Astrocyte (in vitro differentiated cells and primary cell): ENCODE measurements at regions not wholly inside any gene's neighbourhood (a gene's known extent, or its start where the extent isn't known, plus 50 kb on each side); places are given as distances from the start of the nearest gene placed in this dataset.

Source experiments
- EZH2 ChIP-seq: IDR thresholded peaks from 2 replicates; pipeline ENCODE4 v1.6.1; 2012; ENCODE audit warnings: mild to moderate bottlenecking, low read length, inconsistent platforms; ENCODE audit not compliant: insufficient read depth
- TF ChIP-seq, protein P1 (sequence below): IDR thresholded peaks from 2 replicates; pipeline ENCODE4 v1.5.1; 2011; ENCODE audit warnings: low read depth, mild to moderate bottlenecking, inconsistent platforms, low read length, moderate library complexity; ENCODE audit not compliant: insufficient read depth

DNA sequence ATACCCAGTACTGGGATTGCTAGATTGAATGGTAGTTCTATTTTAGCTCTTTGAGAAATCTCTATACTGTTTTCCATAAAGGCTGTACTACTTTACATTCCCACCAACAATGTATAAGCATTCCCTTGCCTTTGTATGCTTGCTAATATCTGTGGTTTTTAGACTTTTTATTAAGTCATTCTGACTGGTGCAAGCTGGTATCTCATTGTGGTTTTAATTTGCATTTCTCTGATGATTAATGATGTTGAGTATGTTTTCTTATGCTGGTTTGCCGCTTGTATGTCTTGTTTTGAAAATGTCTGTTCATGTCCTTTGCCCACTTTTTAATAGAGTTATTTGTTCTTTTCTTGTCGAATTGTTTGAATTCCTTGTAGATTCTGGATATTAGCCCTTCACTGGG lies 512.7 kb upstream of the PAPPA start:
- TF ChIP-seq, protein P1, sequence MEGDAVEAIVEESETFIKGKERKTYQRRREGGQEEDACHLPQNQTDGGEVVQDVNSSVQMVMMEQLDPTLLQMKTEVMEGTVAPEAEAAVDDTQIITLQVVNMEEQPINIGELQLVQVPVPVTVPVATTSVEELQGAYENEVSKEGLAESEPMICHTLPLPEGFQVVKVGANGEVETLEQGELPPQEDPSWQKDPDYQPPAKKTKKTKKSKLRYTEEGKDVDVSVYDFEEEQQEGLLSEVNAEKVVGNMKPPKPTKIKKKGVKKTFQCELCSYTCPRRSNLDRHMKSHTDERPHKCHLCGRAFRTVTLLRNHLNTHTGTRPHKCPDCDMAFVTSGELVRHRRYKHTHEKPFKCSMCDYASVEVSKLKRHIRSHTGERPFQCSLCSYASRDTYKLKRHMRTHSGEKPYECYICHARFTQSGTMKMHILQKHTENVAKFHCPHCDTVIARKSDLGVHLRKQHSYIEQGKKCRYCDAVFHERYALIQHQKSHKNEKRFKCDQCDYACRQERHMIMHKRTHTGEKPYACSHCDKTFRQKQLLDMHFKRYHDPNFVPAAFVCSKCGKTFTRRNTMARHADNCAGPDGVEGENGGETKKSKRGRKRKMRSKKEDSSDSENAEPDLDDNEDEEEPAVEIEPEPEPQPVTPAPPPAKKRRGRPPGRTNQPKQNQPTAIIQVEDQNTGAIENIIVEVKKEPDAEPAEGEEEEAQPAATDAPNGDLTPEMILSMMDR: no peak
- no peak for TF ChIP-seq EZH2
